B cell (primary cell): ENCODE measurements at regions not wholly inside any gene's neighbourhood (a gene's known extent, or its start where the extent isn't known, plus 50 kb on each side); places are given as distances from the start of the nearest gene placed in this dataset.

ENCODE experiments used
- ATAC-seq: fragments of 200-7000 bp; cut with Tn5 transposase; one replicate; pipeline ENCODE4 v1.10.0; 2021; ENCODE audit warnings: low read depth, mild to moderate bottlenecking, moderate number of reproducible peaks, moderate library complexity
- CTCF ChIA-PET: fragments of 350-600 bp; sonication (Branson Sonifier 250); formaldehyde crosslinking; loops from one replicate; lab custom pipeline; 2021; ENCODE audit warnings: antibody characterized with exemption, inconsistent platforms; lab: Charles Lee
- POLR2A ChIA-PET: fragments of 350-600 bp; sonication (Branson Sonifier 250); formaldehyde crosslinking; loops from one replicate; lab custom pipeline; 2021; ENCODE audit warnings: antibody characterized with exemption; lab: Charles Lee
- DNase-seq: peaks from one replicate; pipeline ENCODE4 v3.0.0; 2013
- H2AFZ ChIP-seq: 2 replicates; pipeline ENCODE4 v1.6.1; 2012; ENCODE audit warnings: mild to moderate bottlenecking, low read depth, low read length; ENCODE audit not compliant: insufficient read depth, poor library complexity, severe bottlenecking
- H3K27ac ChIP-seq, 2 donors: 1 replicate in 1 of 2; 2 replicates in 1 of 2; pipeline ENCODE4 v1.5.1; 2012 to 2013; ENCODE audit warnings: low read length in 2 of 2, mild to moderate bottlenecking in 2 of 2, moderate library complexity in 1 of 2
- H3K27me3 ChIP-seq, 4 experiments: fragments of 200-600 bp in 1 of 4; sonication (generic) in 1 of 4; replicated peaks in 1 of 4; 1 replicate in 2 of 4; 2 replicates in 2 of 4; pipeline versions ENCODE4 v1.6.1 to v1.7.0; 2013 to 2016; ENCODE audit warnings: low read length in 3 of 4, mild to moderate bottlenecking in 2 of 4, mixed read lengths in 1 of 4, moderate library complexity in 1 of 4; ENCODE audit not compliant: insufficient read depth in 4 of 4, control insufficient read depth in 3 of 4; ENCODE audit errors: control extremely low read depth in 1 of 4
- H3K36me3 ChIP-seq, 2 experiments: replicated peaks in 1 of 2; 1 replicate in 1 of 2; 2 replicates in 1 of 2; pipeline versions ENCODE4 v1.6.1 to v1.7.1; 2013; ENCODE audit warnings: low read length in 1 of 2; ENCODE audit not compliant: insufficient read depth in 2 of 2, control insufficient read depth in 1 of 2; ENCODE audit errors: control extremely low read depth in 1 of 2, extremely low read depth in 1 of 2
- H3K4me1 ChIP-seq, 2 donors: fragments of 200-600 bp in 1 of 2; sonication (generic) in 1 of 2; 1 replicate in 1 of 2; 2 replicates in 1 of 2; pipeline versions ENCODE4 v1.5.1 to v1.6.1; 2013 to 2017; ENCODE audit warnings: low read length in 2 of 2; ENCODE audit not compliant: control insufficient read depth in 2 of 2, insufficient read depth in 2 of 2
- H3K4me2 ChIP-seq: replicated peaks from 2 replicates; pipeline ENCODE3; 2012; ENCODE audit warnings: mild to moderate bottlenecking, low read depth, low read length; ENCODE audit not compliant: poor library complexity, severe bottlenecking
- H3K4me3 ChIP-seq, 5 experiments: fragments of 200-600 bp in 1 of 5; sonication (generic) in 1 of 5; 1 replicate in 3 of 5; 2 replicates in 2 of 5; pipeline versions ENCODE4 v1.5.1 to v1.7.0; 2011 to 2016; ENCODE audit warnings: low read length in 4 of 5, mild to moderate bottlenecking in 4 of 5, low read depth in 2 of 5, control low read depth in 1 of 5, moderate library complexity in 1 of 5; ENCODE audit not compliant: insufficient read depth in 1 of 5; ENCODE audit errors: control extremely low read depth in 1 of 5, extremely low read depth in 1 of 5
- H3K79me2 ChIP-seq: fragments of 200-600 bp; sonication (generic); one replicate; pipeline ENCODE4 v1.6.0; 2016; ENCODE audit warnings: low read length; ENCODE audit not compliant: control insufficient read depth, insufficient read depth
- H3K9ac ChIP-seq: fragments of 200-600 bp; sonication (generic); 2 replicates; pipeline ENCODE4 v1.6.1; 2017; ENCODE audit warnings: mild to moderate bottlenecking, low read length, moderate library complexity
- H3K9me3 ChIP-seq, 3 donors: one replicate each; pipeline versions ENCODE4 v1.6.1 to v1.7.1; 2013; ENCODE audit warnings: low read length in 2 of 3; ENCODE audit not compliant: control insufficient read depth in 2 of 3, insufficient read depth in 1 of 3; ENCODE audit errors: control extremely low read depth in 1 of 3
- H4K20me1 ChIP-seq: 2 replicates; pipeline ENCODE4 v1.6.0; 2012; ENCODE audit warnings: mild to moderate bottlenecking, low read length; ENCODE audit not compliant: insufficient read depth, control insufficient read depth, poor library complexity, severe bottlenecking
- H3K27ac Mint-ChIP-seq: one replicate; pipeline ENCODE4 v1.8.0; 2021; ENCODE audit warnings: mixed read lengths
- H3K27me3 Mint-ChIP-seq: one replicate; pipeline ENCODE4 v1.8.0; 2021; ENCODE audit warnings: mixed read lengths
- H3K4me1 Mint-ChIP-seq: one replicate; pipeline ENCODE4 v1.8.0; 2021; ENCODE audit warnings: mixed read lengths
- H3K4me3 Mint-ChIP-seq: one replicate; pipeline ENCODE4 v1.8.0; 2021; ENCODE audit warnings: mixed read lengths
- H3K9me3 Mint-ChIP-seq: one replicate; pipeline ENCODE4 v1.8.0; 2022; ENCODE audit warnings: mixed read lengths; ENCODE audit not compliant: insufficient read depth
- EZH2 ChIP-seq: IDR thresholded peaks from 2 replicates; pipeline ENCODE4 v1.6.1; 2012; ENCODE audit warnings: borderline replicate concordance, low read depth, mild to moderate bottlenecking, moderate library complexity, low read length; ENCODE audit not compliant: insufficient read depth, poor library complexity, severe bottlenecking
- WGBS: methylation state at CpG from one replicate; pipeline ENCODE4 v1.1.5; 2013; ENCODE audit warnings: missing lambda C conversion rate; ENCODE audit not compliant: insufficient coverage; 5-methylcytosine and 5-hydroxymethylcytosine counted together
- intact Hi-C: fragments of 100-400 bp; cut with micrococcal nuclease; formaldehyde crosslinking; loops from one replicate; pipeline ENCODE4 v1.10.0; 2022
- TF ChIP-seq, protein P1 (sequence below): fragments of 200-600 bp; IDR thresholded peaks from one replicate; pipeline ENCODE4 v1.8.0; 2022; ENCODE audit warnings: antibody characterized with exemption, mild to moderate bottlenecking

DNA sequence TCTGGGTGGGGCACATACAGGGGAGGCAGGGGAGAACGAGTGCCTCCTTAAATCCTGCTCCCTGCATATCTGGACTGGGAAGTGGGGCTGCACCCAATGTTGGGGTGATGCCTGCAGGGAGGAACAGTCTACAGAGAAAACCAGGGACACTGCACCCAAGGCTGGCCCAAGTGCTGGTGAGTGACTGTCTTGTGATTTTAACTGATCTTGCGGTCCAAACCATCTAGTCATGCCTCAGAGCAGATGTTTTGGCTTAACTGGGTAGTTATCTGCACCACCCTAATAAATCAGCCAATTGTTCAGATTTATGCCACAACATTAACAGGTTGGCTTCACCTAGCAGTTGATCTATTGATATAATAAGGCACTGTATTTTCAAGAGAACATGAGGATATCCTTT is 219.2 kb upstream of the IRS2 start:
- POLR2A ChIA-PET: no interaction called here
- WGBS: 92% methylated on average over 2 of the region's 2 CpGs
- H3K4me2 ChIP-seq: no peak overlapping the region

DNA sequence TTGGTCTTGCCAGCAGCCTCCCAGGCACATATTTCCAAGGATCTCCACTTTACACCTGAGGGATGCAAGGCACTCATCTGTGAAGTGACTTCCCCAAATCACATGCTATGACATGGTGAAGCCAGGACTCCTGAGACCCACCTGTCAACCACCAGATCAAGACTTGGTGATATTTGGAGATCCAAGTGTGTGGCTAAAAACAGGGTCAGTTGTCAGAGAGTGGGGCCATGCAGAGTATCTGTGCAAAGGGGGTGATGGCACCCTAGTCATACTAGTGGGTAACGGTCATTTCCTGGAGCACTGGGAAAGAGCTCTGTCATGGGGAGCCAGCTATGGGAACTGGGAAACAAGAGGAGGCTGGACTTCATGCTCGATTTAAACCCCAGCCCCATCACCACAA is 218.4 kb upstream of the IRS2 start:
- Mint-ChIP-seq H3K9me3 (no peaks in the 10 kb centered on the region), H3K27ac (no peak overlapping the region), H3K4me3 (no peak overlapping the region), H3K27me3 (no peaks in the 10 kb centered on the region), H3K4me1 (no peaks in the 10 kb centered on the region)
- no peaks in the 10 kb centered on the region for H3K27me3 ChIP-seq
- H4K20me1 ChIP-seq: no peaks in the 10 kb centered on the region
- no peak overlapping the region for H3K27ac ChIP-seq
- WGBS: 100% methylated on average over 1 of the region's 2 CpGs
- ChIA-PET CTCF (no interaction called here), POLR2A (no interaction called here)
- H3K36me3 ChIP-seq: no peaks in the 10 kb centered on the region
- H3K79me2 ChIP-seq: no peaks in the 10 kb centered on the region
- TF ChIP-seq EZH2: no peak
- TF ChIP-seq, protein P1, sequence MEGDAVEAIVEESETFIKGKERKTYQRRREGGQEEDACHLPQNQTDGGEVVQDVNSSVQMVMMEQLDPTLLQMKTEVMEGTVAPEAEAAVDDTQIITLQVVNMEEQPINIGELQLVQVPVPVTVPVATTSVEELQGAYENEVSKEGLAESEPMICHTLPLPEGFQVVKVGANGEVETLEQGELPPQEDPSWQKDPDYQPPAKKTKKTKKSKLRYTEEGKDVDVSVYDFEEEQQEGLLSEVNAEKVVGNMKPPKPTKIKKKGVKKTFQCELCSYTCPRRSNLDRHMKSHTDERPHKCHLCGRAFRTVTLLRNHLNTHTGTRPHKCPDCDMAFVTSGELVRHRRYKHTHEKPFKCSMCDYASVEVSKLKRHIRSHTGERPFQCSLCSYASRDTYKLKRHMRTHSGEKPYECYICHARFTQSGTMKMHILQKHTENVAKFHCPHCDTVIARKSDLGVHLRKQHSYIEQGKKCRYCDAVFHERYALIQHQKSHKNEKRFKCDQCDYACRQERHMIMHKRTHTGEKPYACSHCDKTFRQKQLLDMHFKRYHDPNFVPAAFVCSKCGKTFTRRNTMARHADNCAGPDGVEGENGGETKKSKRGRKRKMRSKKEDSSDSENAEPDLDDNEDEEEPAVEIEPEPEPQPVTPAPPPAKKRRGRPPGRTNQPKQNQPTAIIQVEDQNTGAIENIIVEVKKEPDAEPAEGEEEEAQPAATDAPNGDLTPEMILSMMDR: no peak
- intact Hi-C loops: no loop called here
- H3K4me2 ChIP-seq: no peak overlapping the region
- no peak overlapping the region for H2AFZ ChIP-seq
- no peaks in the 10 kb centered on the region for H3K9me3 ChIP-seq
- H3K9ac ChIP-seq: no peak overlapping the region
- no peak for DNase-seq
- H3K4me1 ChIP-seq: no peaks in the 10 kb centered on the region
- no peak for ATAC-seq
- no peak overlapping the region for H3K4me3 ChIP-seq

More for the DNA sequence above, 219.2 kb upstream of the IRS2 start:
- Histone ChIP-seq H3K36me3 (no peaks in the 10 kb centered on the region), H3K27me3 (no peaks in the 10 kb centered on the region), H4K20me1 (no peaks in the 10 kb centered on the region), H3K4me3 (no peak overlapping the region), H3K4me1 (no peaks in the 10 kb centered on the region), H3K27ac (no peak overlapping the region), H2AFZ (no peak overlapping the region), H3K9me3 (no peaks in the 10 kb centered on the region), H3K9ac (no peak overlapping the region), H3K79me2 (no peaks in the 10 kb centered on the region)
- no peak for ATAC-seq
- no peak for TF ChIP-seq EZH2
- TF ChIP-seq, protein P1: no peak
- H3K27ac Mint-ChIP-seq: no peak overlapping the region
- no peaks in the 10 kb centered on the region for H3K4me1 Mint-ChIP-seq
- H3K27me3 Mint-ChIP-seq: no peaks in the 10 kb centered on the region
- H3K9me3 Mint-ChIP-seq: no peaks in the 10 kb centered on the region
- no peak overlapping the region for H3K4me3 Mint-ChIP-seq
- intact Hi-C loops: no loop called here
- no peak for DNase-seq
- CTCF ChIA-PET: no interaction called here
